GM23338 (cell line): ENCODE measurements at regions not wholly inside any gene's neighbourhood (a gene's known extent, or its start where the extent isn't known, plus 50 kb on each side); places are given as distances from the start of the nearest gene placed in this dataset.

Experiments
- ATAC-seq: fragments of 200-7000 bp; cut with Tn5 transposase; 3 replicates; pipeline ENCODE4 v1.9.1; 2020
- DNase-seq: peaks from one replicate; pipeline ENCODE4 v3.0.0-alpha.2; 2015; ENCODE audit warnings: low spot score
- H2AFZ ChIP-seq: fragments of 200-600 bp; sonication (generic); 2 replicates; pipeline ENCODE4 v1.8.0; 2016; ENCODE audit warnings: antibody characterized with exemption, mild to moderate bottlenecking, moderate library complexity
- H3F3A ChIP-seq: fragments of 200-600 bp; sonication (generic); replicated peaks from 2 replicates; pipeline ENCODE4 v1.8.0; 2017; ENCODE audit warnings: antibody characterized with exemption, mixed run types, low read depth
- H3K27ac ChIP-seq: fragments of 200-600 bp; sonication (generic); 2 replicates; pipeline ENCODE4 v1.6.1; 2016; ENCODE audit warnings: low read depth
- H3K27me3 ChIP-seq: fragments of 200-600 bp; sonication (generic); 2 replicates; pipeline ENCODE4 v1.8.0; 2016; ENCODE audit warnings: mild to moderate bottlenecking, mixed run types, moderate library complexity; ENCODE audit not compliant: insufficient read depth
- H3K36me3 ChIP-seq: fragments of 200-600 bp; sonication (generic); 2 replicates; pipeline ENCODE4 v1.8.0; 2016; ENCODE audit warnings: mild to moderate bottlenecking; ENCODE audit not compliant: insufficient read depth
- H3K4me1 ChIP-seq: fragments of 200-600 bp; sonication (generic); 2 replicates; pipeline ENCODE4 v1.8.0; 2016; ENCODE audit warnings: mild to moderate bottlenecking, moderate library complexity; ENCODE audit not compliant: insufficient read depth
- H3K4me2 ChIP-seq: fragments of 200-600 bp; sonication (generic); 2 replicates; pipeline ENCODE4 v1.7.1; 2017; ENCODE audit warnings: mixed run types
- H3K4me3 ChIP-seq: fragments of 200-600 bp; sonication (generic); 2 replicates; pipeline ENCODE4 v1.6.1; 2016; ENCODE audit warnings: mixed run types
- H3K79me2 ChIP-seq: fragments of 200-600 bp; sonication (generic); replicated peaks from 2 replicates; pipeline ENCODE4 v1.8.0; 2017; ENCODE audit warnings: mild to moderate bottlenecking; ENCODE audit not compliant: insufficient read depth
- H3K9me2 ChIP-seq: fragments of 200-600 bp; sonication (generic); 2 replicates; pipeline ENCODE4 v1.8.0; 2017; ENCODE audit not compliant: insufficient read depth
- H4K20me1 ChIP-seq: fragments of 200-600 bp; sonication (generic); replicated peaks from 2 replicates; pipeline ENCODE4 v1.8.0; 2017; ENCODE audit warnings: mild to moderate bottlenecking; ENCODE audit not compliant: insufficient read depth
- H3K27ac Mint-ChIP-seq: 2 replicates; pipeline ENCODE4 v1.8.0; 2020; ENCODE audit warnings: inconsistent platforms, mild to moderate bottlenecking, moderate library complexity, mixed read lengths
- H3K27me3 Mint-ChIP-seq: 3 replicates; pipeline ENCODE4 v1.8.0; 2022; ENCODE audit warnings: low read depth, mild to moderate bottlenecking, moderate library complexity, mixed read lengths, inconsistent platforms; ENCODE audit not compliant: insufficient read depth, poor library complexity
- H3K36me3 Mint-ChIP-seq: 3 replicates; pipeline ENCODE4 v1.8.0; 2021; ENCODE audit warnings: low read depth, mild to moderate bottlenecking, inconsistent platforms, moderate library complexity, mixed read lengths
- H3K4me1 Mint-ChIP-seq: 3 replicates; pipeline ENCODE4 v1.8.0; 2020; ENCODE audit warnings: mild to moderate bottlenecking, inconsistent platforms, mixed read lengths
- H3K4me3 Mint-ChIP-seq: 3 replicates; pipeline ENCODE4 v1.8.0; 2021; ENCODE audit warnings: moderate library complexity, mild to moderate bottlenecking, inconsistent platforms, mixed read lengths
- H3K9me3 Mint-ChIP-seq: 3 replicates; pipeline ENCODE4 v1.8.0; 2020; ENCODE audit warnings: moderate library complexity, mild to moderate bottlenecking, inconsistent platforms, mixed read lengths
- CREB1 ChIP-seq: fragments of 250-450 bp; sonication (Bioruptor Pico); IDR thresholded peaks from 2 replicates; pipeline ENCODE4 v1.5.0; 2020; ENCODE audit warnings: low read depth, mild to moderate bottlenecking, moderate library complexity
- CTCF ChIP-seq, 2 experiments: fragments of 200-600 bp in 1 of 2; sonication (generic) in 1 of 2; conservative IDR thresholded peaks; 2 replicates each; pipeline versions ENCODE4 v1.5.1 to v1.6.1; 2016 to 2017; ENCODE audit warnings: antibody characterized with exemption in 2 of 2, low read depth in 2 of 2, mild to moderate bottlenecking in 2 of 2, moderate library complexity in 1 of 2
- ETS1 ChIP-seq: IDR thresholded peaks from 2 replicates; pipeline ENCODE4 v1.6.1; 2016; ENCODE audit warnings: antibody characterized with exemption
- EZH2 ChIP-seq: fragments of 200-600 bp; sonication (generic); IDR thresholded peaks from one replicate; pipeline ENCODE4 v1.8.0; 2017; ENCODE audit warnings: antibody characterized with exemption, mild to moderate bottlenecking, low read depth; ENCODE audit not compliant: unreplicated experiment
- EZH2phosphoT487 ChIP-seq: fragments of 200-600 bp; sonication (generic); IDR thresholded peaks from one replicate; pipeline ENCODE4 v1.8.1; 2018; ENCODE audit warnings: antibody characterized with exemption; ENCODE audit not compliant: unreplicated experiment
- JUNB ChIP-seq: IDR thresholded peaks from one replicate; pipeline ENCODE4 v1.6.1; 2016; ENCODE audit warnings: antibody characterized with exemption; ENCODE audit not compliant: unreplicated experiment
- NANOG ChIP-seq: IDR thresholded peaks from 2 replicates; pipeline ENCODE4 v1.6.1; 2016; ENCODE audit warnings: antibody characterized with exemption, borderline replicate concordance
- POLR2AphosphoS5 ChIP-seq: IDR thresholded peaks from 2 replicates; pipeline ENCODE4 v1.6.1; 2016; ENCODE audit warnings: antibody characterized with exemption, low read depth
- REST ChIP-seq: IDR thresholded peaks from one replicate; pipeline ENCODE4 v1.6.1; 2018; ENCODE audit warnings: antibody characterized with exemption; ENCODE audit not compliant: unreplicated experiment
- STAT1 ChIP-seq: IDR thresholded peaks from one replicate; pipeline ENCODE4 v1.6.1; 2016; ENCODE audit warnings: antibody characterized with exemption; ENCODE audit not compliant: unreplicated experiment
- ZNF114 ChIP-seq: fragments of 250-450 bp; sonication (Bioruptor Pico); IDR thresholded peaks from 2 replicates; pipeline ENCODE4 v1.5.0; 2020; ENCODE audit warnings: mild to moderate bottlenecking, moderate library complexity
- ZNF331 ChIP-seq: fragments of 250-450 bp; sonication (Bioruptor Pico); IDR thresholded peaks from 2 replicates; pipeline ENCODE4 v1.5.0; 2020; ENCODE audit warnings: low read depth, mild to moderate bottlenecking, moderate library complexity
- ZNF462 ChIP-seq: fragments of 250-450 bp; sonication (Bioruptor Pico); IDR thresholded peaks from 2 replicates; pipeline ENCODE4 v1.5.0; 2020; ENCODE audit warnings: mild to moderate bottlenecking, moderate library complexity

GRCh38 chr7:10211016-10211415 lies 762.7 kb upstream of the PHF14 start:
- H3K27ac Mint-ChIP-seq = no peak overlapping the region
- no peak overlapping the region for H2AFZ ChIP-seq
- TF ChIP-seq JUNB = no peak
- no peak for TF ChIP-seq EZH2phosphoT487
- TF ChIP-seq ETS1 = no peak
- no peak for TF ChIP-seq ZNF462 (CRISPR knock-in tag)
- no peak for TF ChIP-seq ZNF114 (CRISPR knock-in tag)
- no peak for TF ChIP-seq CTCF (conservative IDR thresholded peaks at IDR 0.05; ENCODE audit: low read depth in 2 of 2)
- no peak for TF ChIP-seq CREB1 (CRISPR knock-in tag)
- TF ChIP-seq EZH2 = no peak
- no peak for TF ChIP-seq POLR2AphosphoS5
- TF ChIP-seq ZNF331 (CRISPR knock-in tag) = no peak
- TF ChIP-seq STAT1 = no peak
- no peak for TF ChIP-seq NANOG
- no peak for TF ChIP-seq REST
- no peak overlapping the region for H3K4me2 ChIP-seq
- no peaks in the 10 kb centered on the region for H3K27me3 ChIP-seq
- no peaks in the 10 kb centered on the region for H4K20me1 ChIP-seq
- no peaks in the 10 kb centered on the region for H3K4me1 ChIP-seq
- H3K36me3 ChIP-seq = no peaks in the 10 kb centered on the region; the same call in 1 of the 2 replicates
- peaks cover 25% of the 10 kb centered on the region for H3K9me3 Mint-ChIP-seq
- H3K36me3 Mint-ChIP-seq = peaks cover 16% of the 10 kb centered on the region
- H3K4me1 Mint-ChIP-seq = no peaks in the 10 kb centered on the region
- no peaks in the 10 kb centered on the region for H3F3A ChIP-seq
- ATAC-seq (no peak), DNase-seq (no peak)
- no peak overlapping the region for H3K4me3 ChIP-seq
- no peaks in the 10 kb centered on the region for H3K79me2 ChIP-seq
- no peak overlapping the region for H3K4me3 Mint-ChIP-seq
- no peak overlapping the region for H3K27ac ChIP-seq
- no peaks in the 10 kb centered on the region for H3K9me2 ChIP-seq
- H3K27me3 Mint-ChIP-seq = no peaks in the 10 kb centered on the region
